ENCODE measurements at regions not wholly inside any gene's neighbourhood (a gene's known extent, or its start where the extent isn't known, plus 50 kb on each side); places are given as distances from the start of the nearest gene placed in this dataset.

DNA sequence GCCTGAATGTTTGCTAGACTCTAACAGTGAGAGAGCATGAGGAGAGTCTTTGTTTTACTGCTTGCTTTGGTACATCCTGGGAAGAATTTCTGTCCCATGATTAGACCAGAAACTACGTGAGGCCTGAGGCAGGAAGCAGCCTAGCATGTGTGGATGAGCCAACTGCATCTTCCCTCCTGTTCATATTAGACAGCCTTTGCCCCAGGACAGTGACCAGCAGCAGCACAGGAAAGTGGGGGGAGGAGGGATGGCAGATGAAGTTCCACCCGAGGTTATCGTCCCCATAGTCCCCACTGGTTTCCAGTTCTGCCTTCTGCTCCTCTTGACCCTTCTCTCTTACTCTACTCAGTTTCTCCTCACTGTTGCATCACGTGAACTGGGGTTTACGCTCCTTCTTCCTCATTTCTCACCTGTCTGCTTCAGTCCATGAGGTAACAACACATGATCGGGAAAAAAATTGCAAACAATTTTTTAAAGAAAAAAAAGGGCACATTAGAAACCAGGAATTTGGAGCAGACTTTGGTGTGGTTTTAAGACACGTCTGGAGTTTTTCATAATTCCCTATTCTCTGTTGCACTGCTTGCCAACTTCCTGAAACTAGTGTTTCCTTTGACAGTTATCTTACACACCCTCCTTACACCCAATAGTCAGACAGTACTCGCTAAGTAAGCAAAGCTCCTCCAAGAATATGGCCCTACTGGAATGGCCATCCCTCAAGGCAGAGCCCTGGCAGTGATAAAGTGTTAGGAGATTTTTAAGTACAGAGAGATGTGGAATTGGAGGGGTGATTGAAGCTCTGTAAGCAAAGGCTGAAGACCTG, 84.1 kb downstream of the SNX18 start:
- no peak for DNase-seq

Data from stimulated activated CD4-positive, alpha-beta T cell treated with anti-CD3 and anti-CD28 coated beads, Interleukin-4, amount 100 ng/mL, for 24 hours (primary cell).